Activated CD8-positive, alpha-beta T cell treated with anti-CD3 and anti-CD28 coated beads, Interleukin-2, amount 10 ng/mL, durations not matched to agents 7 days and 5 days (primary cell): ENCODE measurements at regions not wholly inside any gene's neighbourhood (a gene's known extent, or its start where the extent isn't known, plus 50 kb on each side); places are given as distances from the start of the nearest gene placed in this dataset.

Experiments
- ATAC-seq: fragments of 150-1000 bp; cut with Tn5 transposase; one replicate; pipeline ENCODE4 v1.10.0; 2021; ENCODE audit warnings: moderate library complexity
- CTCF ChIA-PET: fragments of 350-600 bp; sonication (Branson Sonifier 250); formaldehyde crosslinking; loops from one replicate; lab custom pipeline; 2021; ENCODE audit warnings: antibody characterized with exemption; lab: Charles Lee
- POLR2A ChIA-PET: fragments of 350-600 bp; sonication (Branson Sonifier 250); formaldehyde crosslinking; loops from one replicate; lab custom pipeline; 2021; ENCODE audit warnings: antibody characterized with exemption; lab: Charles Lee
- DNase-seq: peaks from one replicate; pipeline ENCODE4 v3.0.0-alpha.2; 2020
- H3K27ac Mint-ChIP-seq: one replicate; pipeline ENCODE4 v1.8.0; 2021; ENCODE audit warnings: mild to moderate bottlenecking, mixed read lengths
- H3K27me3 Mint-ChIP-seq: one replicate; pipeline ENCODE4 v1.8.0; 2021; ENCODE audit warnings: low read depth, mixed read lengths
- H3K36me3 Mint-ChIP-seq: one replicate; pipeline ENCODE4 v1.8.0; 2021; ENCODE audit warnings: low read depth, mixed read lengths
- H3K4me1 Mint-ChIP-seq: one replicate; pipeline ENCODE4 v1.8.0; 2021; ENCODE audit warnings: low read depth, mixed read lengths
- H3K4me3 Mint-ChIP-seq: one replicate; pipeline ENCODE4 v1.8.0; 2021; ENCODE audit warnings: mild to moderate bottlenecking, mixed read lengths
- H3K9me3 Mint-ChIP-seq: one replicate; pipeline ENCODE4 v1.8.0; 2022; ENCODE audit warnings: mixed read lengths; ENCODE audit not compliant: insufficient read depth

DNA sequence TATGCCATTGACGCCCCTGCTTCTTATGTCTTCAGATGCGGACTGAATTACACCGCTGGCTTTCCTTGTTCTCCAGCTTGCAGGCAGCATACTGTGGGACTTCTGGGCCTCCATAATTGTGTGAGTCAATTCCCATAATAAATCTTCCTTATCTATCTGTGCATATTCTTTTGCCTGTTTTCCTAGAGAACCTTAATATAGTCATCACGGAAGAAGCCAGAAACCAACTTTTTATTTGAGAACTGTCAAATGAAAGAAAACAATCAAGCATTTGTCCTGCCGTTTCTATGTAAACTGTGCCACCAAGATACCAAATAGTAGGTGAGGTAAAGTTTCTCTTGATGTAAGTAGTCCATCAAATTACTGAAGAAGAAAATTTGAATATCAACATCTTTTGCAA, 51.8 kb upstream of the B3GALNT1 start:
- peaks cover 19% of the 10 kb centered on the region for H3K27me3 Mint-ChIP-seq
- ATAC-seq (no peak), DNase-seq (no peak)
- H3K4me1 Mint-ChIP-seq, result no peaks in the 10 kb centered on the region
- POLR2A ChIA-PET, result no interaction called here
- H3K36me3 Mint-ChIP-seq, result no peaks in the 10 kb centered on the region
- no peak overlapping the region for H3K4me3 Mint-ChIP-seq
- no peaks in the 10 kb centered on the region for H3K9me3 Mint-ChIP-seq
- H3K27ac Mint-ChIP-seq, result no peak overlapping the region
- CTCF ChIA-PET, result no interaction called here

DNA sequence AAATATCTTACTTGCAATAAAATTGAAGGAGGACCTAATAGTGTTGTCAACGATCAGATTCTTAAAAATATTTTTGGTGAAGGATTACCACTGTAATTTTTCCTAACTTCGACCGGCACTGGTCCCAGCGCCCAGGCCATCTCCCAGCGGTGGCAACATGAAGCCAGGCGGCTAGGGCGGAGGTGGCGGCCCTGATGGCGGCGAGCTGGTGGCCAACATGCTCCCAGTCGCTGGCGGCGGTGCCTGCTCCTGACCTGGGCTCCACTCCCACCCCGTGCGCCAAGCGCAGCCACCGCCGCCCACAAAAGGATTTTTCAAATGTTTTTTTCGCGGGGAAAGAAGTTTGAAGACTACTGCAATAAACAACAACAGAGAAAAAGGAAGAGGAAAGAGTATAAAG, 56.5 kb upstream of the B3GALNT1 start:
- H3K4me3 Mint-ChIP-seq, result no peak overlapping the region
- H3K4me1 Mint-ChIP-seq, result peaks cover 4% of the 10 kb centered on the region
- no peak for DNase-seq
- ChIA-PET POLR2A (no interaction called here), CTCF (no interaction called here)
- peaks cover 7% of the 10 kb centered on the region for H3K27me3 Mint-ChIP-seq
- no peak for ATAC-seq
- H3K9me3 Mint-ChIP-seq, result peaks cover 11% of the 10 kb centered on the region
- H3K27ac Mint-ChIP-seq, result no peak overlapping the region
- H3K36me3 Mint-ChIP-seq, result peaks cover 3% of the 10 kb centered on the region

DNA sequence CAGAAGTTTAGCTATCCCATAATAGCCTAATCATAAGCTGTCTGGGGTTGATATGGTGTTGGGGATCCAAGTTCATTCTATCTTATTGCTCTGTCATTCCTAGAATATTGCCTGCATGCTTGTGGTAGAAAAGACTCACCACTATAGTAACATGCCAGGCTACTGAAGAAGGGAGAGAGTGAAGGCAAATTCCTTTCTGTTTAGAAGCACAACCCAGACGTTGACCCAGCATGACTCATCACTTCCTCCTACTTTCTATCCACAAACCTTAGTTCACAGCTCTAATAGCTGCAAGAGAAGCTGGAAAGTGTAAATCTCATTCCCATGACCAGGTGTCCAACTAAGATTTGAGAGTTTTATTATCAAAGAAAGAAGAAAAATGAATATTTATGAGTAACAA, 57.8 kb upstream of the NMD3 start:
- H3K36me3 Mint-ChIP-seq, result peaks cover 3% of the 10 kb centered on the region
- peaks cover 4% of the 10 kb centered on the region for H3K4me1 Mint-ChIP-seq
- POLR2A ChIA-PET, result no interaction called here
- H3K27ac Mint-ChIP-seq, result no peak overlapping the region
- H3K27me3 Mint-ChIP-seq, result peaks cover 2% of the 10 kb centered on the region
- H3K9me3 Mint-ChIP-seq, result peaks cover 11% of the 10 kb centered on the region
- no peak for DNase-seq
- CTCF ChIA-PET, result no interaction called here
- no peak for ATAC-seq
- no peak overlapping the region for H3K4me3 Mint-ChIP-seq

DNA sequence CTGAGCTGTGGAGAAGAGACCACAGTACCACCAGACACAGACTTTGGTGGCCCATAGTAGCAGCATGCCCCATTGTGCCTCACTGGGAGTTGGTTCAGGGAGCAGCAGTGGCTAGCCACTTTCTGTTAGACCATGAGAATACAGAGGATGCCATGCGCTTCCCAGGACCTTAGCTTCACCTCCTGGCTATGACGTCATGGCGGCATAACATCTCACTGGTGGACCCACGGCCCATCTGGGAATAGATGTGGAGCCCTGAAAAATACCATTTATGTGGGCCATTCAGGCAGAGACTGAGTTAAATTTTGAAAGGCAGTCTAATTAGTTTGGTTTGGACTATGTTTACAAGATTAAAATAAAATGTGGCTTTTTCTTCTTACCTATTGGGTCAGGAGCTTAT, 55.1 kb upstream of the NMD3 start:
- ChIA-PET CTCF (interaction anchor here (1.1 kb wide), 1 partner anchor 109 kb away, joined by 3 read pairs; no protein-coding TSS in a partner anchor), POLR2A (no interaction called here)
- peaks cover 4% of the 10 kb centered on the region for H3K4me1 Mint-ChIP-seq
- H3K9me3 Mint-ChIP-seq, result peaks cover 11% of the 10 kb centered on the region
- H3K4me3 Mint-ChIP-seq, result no peak overlapping the region
- no peak for ATAC-seq
- peaks cover 4% of the 10 kb centered on the region for H3K27me3 Mint-ChIP-seq
- peaks cover 3% of the 10 kb centered on the region for H3K36me3 Mint-ChIP-seq
- DNase-seq, result no peak
- H3K27ac Mint-ChIP-seq, result no peak overlapping the region

DNA sequence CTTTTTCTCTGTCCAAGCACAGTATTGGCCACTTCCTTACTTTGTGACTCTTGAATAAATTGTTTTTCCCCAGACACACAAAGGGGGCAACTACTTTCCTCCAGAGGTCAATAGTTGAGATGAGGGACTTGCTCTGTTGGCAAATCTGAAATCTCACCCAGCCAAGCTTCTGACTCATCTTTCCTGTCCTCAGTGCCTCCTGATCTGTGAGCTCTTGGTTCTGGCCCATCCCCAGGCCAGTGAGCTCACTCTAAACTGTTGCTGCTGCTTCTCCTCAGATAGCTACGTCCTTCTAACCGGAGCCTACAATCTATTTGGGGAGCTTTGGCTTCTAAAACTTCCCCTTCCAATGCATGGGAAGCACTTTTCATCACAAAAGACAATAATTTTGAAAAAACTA, 50.0 kb upstream of the NMD3 start:
- POLR2A ChIA-PET, result interaction anchor here (0.6 kb wide), 1 partner anchor 771 kb away, joined by 3 read pairs; no protein-coding TSS in a partner anchor
- Mint-ChIP-seq H3K27ac (no peak overlapping the region), H3K4me3 (no peak overlapping the region), H3K36me3 (no peaks in the 10 kb centered on the region), H3K9me3 (no peaks in the 10 kb centered on the region), H3K4me1 (no peaks in the 10 kb centered on the region), H3K27me3 (peaks cover 4% of the 10 kb centered on the region)
- DNase-seq (no peak), ATAC-seq (no peak)
- CTCF ChIA-PET, result no interaction called here
